ENCODE measurements at regions not wholly inside any gene's neighbourhood (a gene's known extent, or its start where the extent isn't known, plus 50 kb on each side); places are given as distances from the start of the nearest gene placed in this dataset.

DNA sequence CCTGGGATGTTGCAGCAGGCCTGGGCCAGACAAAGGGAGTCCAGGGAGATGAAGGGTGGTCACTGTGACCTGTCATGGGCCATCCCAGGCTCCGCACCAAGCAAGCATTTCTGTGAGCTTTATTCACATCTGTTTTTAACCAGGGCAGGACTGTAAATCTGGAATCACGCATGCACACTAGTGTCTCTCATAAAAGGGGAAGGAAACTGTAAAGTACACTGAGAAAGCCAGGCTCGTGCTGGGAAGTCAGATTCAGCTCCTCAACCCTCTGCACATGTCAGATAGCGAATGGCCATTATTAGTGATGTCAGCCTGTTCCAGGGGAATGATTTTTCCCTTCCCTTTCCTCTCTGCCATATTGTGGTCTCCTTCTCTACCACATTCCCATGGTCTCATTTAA lies 818.6 kb upstream of the RAB6C start:
- Histone ChIP-seq H3K4me3 (ENCODE audit: low read depth in 1 of 2, low read length in 2 of 2) (no peak overlapping the region), H3K27ac (ENCODE audit: low read depth, low read length) (no peak overlapping the region), H3K9ac (ENCODE audit: low read length) (no peak overlapping the region), H3K9me3 (ENCODE audit: low read length) (no peaks in the 10 kb centered on the region), H3K4me1 (ENCODE audit: insufficient read depth, low read length) (peaks cover 8% of the 10 kb centered on the region), H3K36me3 (ENCODE audit: insufficient read depth, low read length) (no peaks in the 10 kb centered on the region), H3K27me3 (ENCODE audit: control insufficient read depth in 1 of 2, insufficient read depth in 2 of 2, low read length in 2 of 2) (no peaks in the 10 kb centered on the region)

DNA sequence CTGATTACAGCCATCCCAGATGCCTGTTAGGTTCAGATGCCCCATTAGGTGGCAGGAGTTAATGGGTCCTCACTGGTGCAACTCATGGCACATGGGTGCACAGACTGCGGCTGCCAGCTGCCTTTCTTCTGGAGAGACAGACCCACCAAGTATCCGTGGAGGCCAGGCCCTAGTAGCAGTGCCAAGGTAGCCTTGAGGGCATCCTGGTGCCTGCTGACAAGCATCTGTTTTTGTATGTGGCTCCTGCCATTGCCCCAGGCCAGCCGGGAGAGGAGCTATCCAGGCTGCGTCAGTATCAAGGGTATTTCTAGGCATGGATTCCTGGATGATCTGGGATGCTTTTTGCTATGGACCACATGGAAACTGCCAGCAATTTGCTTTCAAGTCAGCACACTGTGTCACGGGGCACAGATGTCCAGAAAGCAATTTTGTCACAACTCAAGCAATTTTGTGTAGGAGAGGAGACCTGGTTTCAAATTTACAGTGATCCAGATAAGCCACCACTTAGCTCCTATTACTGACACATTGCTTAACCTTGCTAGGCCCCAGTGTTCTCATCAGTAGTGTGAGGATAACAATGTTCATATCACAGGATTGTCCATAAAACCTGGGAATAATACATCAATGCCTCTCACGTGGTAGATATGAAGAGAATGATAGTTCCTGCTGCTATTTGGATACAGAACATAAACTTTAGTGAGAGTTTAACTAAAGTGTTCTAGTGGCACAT lies 815.1 kb upstream of the RAB6C start:
- Histone ChIP-seq H3K4me1 (ENCODE audit: insufficient read depth, low read length) (peaks cover 8% of the 10 kb centered on the region), H3K36me3 (ENCODE audit: insufficient read depth, low read length) (no peaks in the 10 kb centered on the region), H3K9ac (ENCODE audit: low read length) (no peak overlapping the region), H3K27me3 (ENCODE audit: control insufficient read depth in 1 of 2, insufficient read depth in 2 of 2, low read length in 2 of 2) (no peaks in the 10 kb centered on the region), H3K4me3 (ENCODE audit: low read depth in 1 of 2, low read length in 2 of 2) (no peak overlapping the region), H3K9me3 (ENCODE audit: low read length) (no peaks in the 10 kb centered on the region), H3K27ac (ENCODE audit: low read depth, low read length) (no peak overlapping the region)

DNA sequence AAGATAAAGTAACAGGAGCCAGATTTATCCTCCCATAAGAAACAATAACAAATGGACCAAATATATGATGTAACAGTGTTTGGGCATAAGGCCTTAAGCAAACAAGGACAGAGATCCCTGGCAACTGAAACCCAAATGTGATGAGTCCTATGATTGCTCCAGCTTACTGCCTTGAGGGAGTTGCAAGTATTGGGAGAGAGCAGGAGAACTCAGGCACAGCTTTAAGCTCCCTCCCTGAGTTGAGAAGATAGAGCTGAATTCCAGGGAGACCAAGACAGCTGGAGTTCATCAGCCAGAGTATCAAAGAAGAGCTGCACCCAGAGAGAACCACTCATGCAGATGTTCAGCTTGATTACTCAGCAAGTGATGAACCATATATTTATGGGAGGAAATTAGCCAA lies 814.5 kb upstream of the RAB6C start:
- Histone ChIP-seq H3K4me3 (ENCODE audit: low read depth in 1 of 2, low read length in 2 of 2) (no peak overlapping the region), H3K9me3 (ENCODE audit: low read length) (no peaks in the 10 kb centered on the region), H3K27me3 (ENCODE audit: control insufficient read depth in 1 of 2, insufficient read depth in 2 of 2, low read length in 2 of 2) (no peaks in the 10 kb centered on the region), H3K36me3 (ENCODE audit: insufficient read depth, low read length) (no peaks in the 10 kb centered on the region), H3K9ac (ENCODE audit: low read length) (no peak overlapping the region), H3K27ac (ENCODE audit: low read depth, low read length) (no peak overlapping the region), H3K4me1 (ENCODE audit: insufficient read depth, low read length) (peaks cover 8% of the 10 kb centered on the region)

DNA sequence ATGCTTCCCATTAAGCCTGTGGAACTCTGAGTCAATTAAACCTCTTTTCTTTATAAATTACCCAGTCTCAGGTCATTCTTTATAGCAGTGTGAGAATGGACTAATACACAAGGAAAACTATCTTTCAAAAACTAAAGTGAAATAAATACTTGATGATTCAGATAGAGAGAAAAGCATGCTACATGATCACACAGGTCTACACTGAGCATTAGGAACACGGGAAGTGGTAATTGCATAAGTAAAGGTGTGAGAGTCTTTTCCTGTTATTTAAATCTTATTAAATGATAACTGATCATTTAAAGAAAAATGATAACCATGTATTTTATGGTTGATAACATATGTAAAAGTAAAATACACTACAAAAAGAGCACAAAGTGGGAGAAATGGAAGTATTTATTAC lies 812.0 kb upstream of the RAB6C start:
- no peak overlapping the region for H3K9ac ChIP-seq (ENCODE audit: low read length)

DNA sequence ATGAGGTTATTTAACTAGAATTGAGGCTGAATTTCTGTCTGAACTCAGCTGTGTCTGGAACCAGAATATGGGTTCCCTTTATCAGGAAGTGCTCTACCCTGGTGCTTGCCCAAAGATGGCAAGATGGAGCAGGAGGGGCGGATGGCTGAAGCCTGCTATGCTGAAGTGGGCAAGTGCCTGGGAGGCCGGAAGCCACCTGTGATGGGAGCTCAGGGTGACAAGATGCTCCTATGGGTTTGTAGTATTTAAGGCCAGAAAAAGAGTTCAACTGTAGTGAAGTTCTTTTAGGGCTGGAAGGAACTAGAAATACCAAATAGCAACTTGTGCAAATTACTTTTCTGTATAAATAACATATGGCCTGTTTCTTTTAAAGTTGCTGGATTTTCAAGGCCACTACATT lies 808.9 kb upstream of the RAB6C start:
- no peak overlapping the region for H3K27ac ChIP-seq (ENCODE audit: low read depth, low read length)
- no peaks in the 10 kb centered on the region for H3K4me1 ChIP-seq (ENCODE audit: insufficient read depth, low read length)
- no peak overlapping the region for H3K9ac ChIP-seq (ENCODE audit: low read length)
- H3K36me3 ChIP-seq (ENCODE audit: insufficient read depth, low read length), result no peaks in the 10 kb centered on the region
- no peaks in the 10 kb centered on the region for H3K9me3 ChIP-seq (ENCODE audit: low read length)
- no peaks in the 10 kb centered on the region for H3K27me3 ChIP-seq (ENCODE audit: control insufficient read depth in 1 of 2, insufficient read depth in 2 of 2, low read length in 2 of 2)
- H3K4me3 ChIP-seq (ENCODE audit: low read depth in 1 of 2, low read length in 2 of 2), result no peak overlapping the region

More for the DNA sequence above, 812.0 kb upstream of the RAB6C start:
- H3K4me1 ChIP-seq (ENCODE audit: insufficient read depth, low read length), result peaks cover 8% of the 10 kb centered on the region
- H3K27me3 ChIP-seq (ENCODE audit: control insufficient read depth in 1 of 2, insufficient read depth in 2 of 2, low read length in 2 of 2), result no peaks in the 10 kb centered on the region
- no peaks in the 10 kb centered on the region for H3K36me3 ChIP-seq (ENCODE audit: insufficient read depth, low read length)
- no peak overlapping the region for H3K4me3 ChIP-seq (ENCODE audit: low read depth in 1 of 2, low read length in 2 of 2)
- H3K9me3 ChIP-seq (ENCODE audit: low read length), result no peaks in the 10 kb centered on the region
- no peak overlapping the region for H3K27ac ChIP-seq (ENCODE audit: low read depth, low read length)

DNA sequence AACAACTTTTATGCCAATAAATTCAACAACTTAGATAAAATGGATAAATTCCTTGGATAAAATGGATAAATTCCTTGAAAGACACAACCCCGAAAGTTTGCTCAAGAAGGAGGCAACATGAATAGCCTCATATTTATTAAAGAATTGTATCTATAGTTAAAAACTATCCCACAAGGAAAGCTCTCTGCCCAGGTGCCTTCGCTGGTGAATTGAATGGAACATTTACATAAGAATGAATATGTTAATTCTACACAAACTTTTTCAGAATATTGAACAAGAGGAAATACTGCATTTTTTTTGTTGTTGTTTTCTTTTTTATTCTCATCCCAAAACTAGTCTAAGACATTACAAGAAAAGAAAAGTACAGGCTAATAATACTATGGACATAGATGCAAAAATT lies 805.3 kb upstream of the RAB6C start:
- Histone ChIP-seq H3K27me3 (ENCODE audit: control insufficient read depth in 1 of 2, insufficient read depth in 2 of 2, low read length in 2 of 2) (no peaks in the 10 kb centered on the region), H3K9me3 (ENCODE audit: low read length) (no peaks in the 10 kb centered on the region), H3K4me3 (ENCODE audit: low read depth in 1 of 2, low read length in 2 of 2) (no peak overlapping the region), H3K4me1 (ENCODE audit: insufficient read depth, low read length) (no peaks in the 10 kb centered on the region), H3K27ac (ENCODE audit: low read depth, low read length) (no peak overlapping the region), H3K9ac (ENCODE audit: low read length) (no peak overlapping the region), H3K36me3 (ENCODE audit: insufficient read depth, low read length) (no peaks in the 10 kb centered on the region)

DNA sequence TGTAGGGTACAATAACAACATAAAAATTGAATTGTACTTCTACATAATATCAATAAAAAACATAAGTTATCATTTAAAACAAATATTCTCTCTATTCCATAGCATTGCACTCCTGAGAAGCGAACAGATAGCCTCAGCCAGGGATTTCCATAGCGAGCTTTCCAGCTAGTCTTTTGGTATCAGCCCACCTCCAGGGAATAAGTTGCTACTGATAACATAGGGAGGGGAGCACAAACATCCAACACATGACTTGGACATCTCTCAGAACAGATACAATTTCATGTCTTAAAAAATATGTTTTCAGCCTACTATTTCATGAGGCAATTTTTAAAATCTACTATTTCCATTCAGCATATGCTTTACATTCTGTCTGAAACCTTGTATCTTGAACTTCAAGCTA lies 804.4 kb upstream of the RAB6C start:
- Histone ChIP-seq H3K4me1 (ENCODE audit: insufficient read depth, low read length) (no peaks in the 10 kb centered on the region), H3K36me3 (ENCODE audit: insufficient read depth, low read length) (no peaks in the 10 kb centered on the region)

DNA sequence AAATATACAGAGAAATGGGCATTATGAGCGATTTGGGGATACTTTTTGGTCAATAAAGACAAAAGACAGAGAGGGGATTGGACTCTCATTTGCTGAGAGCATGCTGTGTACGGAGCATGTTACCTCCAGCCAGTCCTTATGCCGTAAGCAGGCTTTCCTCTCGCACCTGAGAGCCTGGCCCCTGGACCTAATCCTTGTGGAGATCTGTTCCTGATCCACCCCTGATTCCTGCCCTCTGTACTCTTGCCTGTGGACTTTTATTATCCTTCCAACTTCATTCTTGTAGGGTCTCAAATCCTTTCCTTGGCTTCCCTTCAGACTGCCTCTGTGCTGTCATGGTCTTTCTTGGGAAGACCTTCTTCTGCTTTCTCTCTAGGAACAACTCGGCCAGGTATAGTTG lies 803.1 kb upstream of the RAB6C start:
- H3K4me3 ChIP-seq (ENCODE audit: low read depth in 1 of 2, low read length in 2 of 2), result no peak overlapping the region
- no peak overlapping the region for H3K27ac ChIP-seq (ENCODE audit: low read depth, low read length)
- H3K27me3 ChIP-seq (ENCODE audit: control insufficient read depth in 1 of 2, insufficient read depth in 2 of 2, low read length in 2 of 2), result no peaks in the 10 kb centered on the region
- H3K9me3 ChIP-seq (ENCODE audit: low read length), result no peaks in the 10 kb centered on the region
- no peaks in the 10 kb centered on the region for H3K4me1 ChIP-seq (ENCODE audit: insufficient read depth, low read length)
- no peak overlapping the region for H3K9ac ChIP-seq (ENCODE audit: low read length)
- no peaks in the 10 kb centered on the region for H3K36me3 ChIP-seq (ENCODE audit: insufficient read depth, low read length)

More for the DNA sequence above, 804.4 kb upstream of the RAB6C start:
- no peaks in the 10 kb centered on the region for H3K9me3 ChIP-seq (ENCODE audit: low read length)
- no peak overlapping the region for H3K27ac ChIP-seq (ENCODE audit: low read depth, low read length)
- no peak overlapping the region for H3K4me3 ChIP-seq (ENCODE audit: low read depth in 1 of 2, low read length in 2 of 2)
- no peaks in the 10 kb centered on the region for H3K27me3 ChIP-seq (ENCODE audit: control insufficient read depth in 1 of 2, insufficient read depth in 2 of 2, low read length in 2 of 2)
- no peak overlapping the region for H3K9ac ChIP-seq (ENCODE audit: low read length)

DNA sequence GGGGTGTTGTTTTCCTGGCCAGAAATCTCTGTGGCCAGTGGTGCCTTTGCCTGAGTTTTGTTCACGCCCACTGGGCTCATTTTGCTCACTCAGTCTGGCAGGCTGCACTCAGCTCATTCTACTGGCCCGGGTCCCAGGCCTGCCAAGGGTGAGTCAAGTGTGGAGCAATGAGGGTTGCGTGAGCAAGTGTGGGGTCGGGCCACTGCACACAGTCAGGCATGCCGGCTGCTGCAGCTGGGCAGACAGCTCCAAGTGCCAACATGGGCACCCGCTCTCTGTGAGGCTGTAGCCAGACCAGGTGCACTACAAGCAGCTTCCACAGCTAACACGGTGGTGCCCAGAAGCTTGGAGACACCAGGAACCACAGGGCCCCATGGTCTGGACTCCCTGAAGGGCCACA lies 801.1 kb upstream of the RAB6C start:
- H3K9ac ChIP-seq (ENCODE audit: low read length), result no peak overlapping the region
- no peaks in the 10 kb centered on the region for H3K4me1 ChIP-seq (ENCODE audit: insufficient read depth, low read length)
- no peak overlapping the region for H3K27ac ChIP-seq (ENCODE audit: low read depth, low read length)
- no peaks in the 10 kb centered on the region for H3K27me3 ChIP-seq (ENCODE audit: control insufficient read depth in 1 of 2, insufficient read depth in 2 of 2, low read length in 2 of 2)
- H3K9me3 ChIP-seq (ENCODE audit: low read length), result no peaks in the 10 kb centered on the region
- no peak overlapping the region for H3K4me3 ChIP-seq (ENCODE audit: low read depth in 1 of 2, low read length in 2 of 2)
- H3K36me3 ChIP-seq (ENCODE audit: insufficient read depth, low read length), result no peaks in the 10 kb centered on the region

DNA sequence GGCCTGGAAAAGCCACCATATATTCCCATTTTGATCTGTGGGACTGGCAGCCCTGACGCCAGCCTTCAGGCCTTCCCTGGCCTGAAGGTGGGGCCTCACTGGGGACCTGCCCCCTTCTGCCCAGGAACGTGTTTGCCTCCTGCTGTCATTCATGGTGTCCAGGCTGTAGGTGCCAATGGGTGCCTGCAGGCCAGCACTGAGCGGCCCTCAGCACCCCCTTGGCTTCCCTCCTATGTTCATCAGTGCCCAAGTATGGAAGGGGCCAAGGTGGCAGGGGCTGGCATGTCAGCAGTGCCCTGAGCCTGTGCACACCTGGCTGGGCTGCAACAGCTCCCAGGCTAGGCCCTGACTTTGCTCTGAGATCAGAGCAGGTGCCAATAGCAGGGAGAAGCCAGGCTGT lies 800.3 kb upstream of the RAB6C start:
- Histone ChIP-seq H3K9ac (ENCODE audit: low read length) (no peak overlapping the region), H3K36me3 (ENCODE audit: insufficient read depth, low read length) (no peaks in the 10 kb centered on the region), H3K4me1 (ENCODE audit: insufficient read depth, low read length) (no peaks in the 10 kb centered on the region), H3K27me3 (ENCODE audit: control insufficient read depth in 1 of 2, insufficient read depth in 2 of 2, low read length in 2 of 2) (no peaks in the 10 kb centered on the region), H3K4me3 (ENCODE audit: low read depth in 1 of 2, low read length in 2 of 2) (no peak overlapping the region), H3K9me3 (ENCODE audit: low read length) (no peaks in the 10 kb centered on the region), H3K27ac (ENCODE audit: low read depth, low read length) (no peak overlapping the region)

DNA sequence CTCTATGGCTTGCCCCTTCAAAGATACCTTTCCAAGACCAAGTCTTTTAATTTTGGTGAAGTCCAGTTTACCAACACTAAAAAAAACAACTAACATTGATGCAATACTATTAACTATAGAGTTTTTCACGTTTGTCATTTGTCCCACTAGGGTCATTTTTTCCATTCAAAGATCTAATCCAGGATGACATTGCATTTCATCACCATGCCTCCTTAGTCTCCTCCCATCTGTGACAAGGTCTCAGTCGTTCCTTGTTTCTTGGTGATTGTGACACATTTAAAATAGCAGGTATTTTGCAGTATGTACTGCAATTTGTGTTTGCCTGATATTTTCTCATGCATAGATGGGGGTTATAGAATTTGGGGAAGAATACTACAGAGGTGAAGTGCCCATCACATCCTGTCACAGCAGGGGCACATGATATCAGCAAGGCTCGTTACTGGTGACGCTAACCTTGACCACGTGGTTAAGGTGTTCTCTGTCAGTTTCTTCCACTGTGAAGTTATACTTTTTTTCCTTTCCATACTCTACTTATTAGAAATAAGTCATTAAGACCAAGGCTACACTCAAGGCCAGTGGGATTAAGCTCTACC lies 799.2 kb upstream of the RAB6C start:
- H3K27ac ChIP-seq (ENCODE audit: low read depth, low read length), result no peak overlapping the region
- no peaks in the 10 kb centered on the region for H3K9me3 ChIP-seq (ENCODE audit: low read length)
- H3K9ac ChIP-seq (ENCODE audit: low read length), result no peak overlapping the region
- H3K36me3 ChIP-seq (ENCODE audit: insufficient read depth, low read length), result no peaks in the 10 kb centered on the region
- no peaks in the 10 kb centered on the region for H3K4me1 ChIP-seq (ENCODE audit: insufficient read depth, low read length)
- no peaks in the 10 kb centered on the region for H3K27me3 ChIP-seq (ENCODE audit: control insufficient read depth in 1 of 2, insufficient read depth in 2 of 2, low read length in 2 of 2)
- H3K4me3 ChIP-seq (ENCODE audit: low read depth in 1 of 2, low read length in 2 of 2), result no peak overlapping the region

DNA sequence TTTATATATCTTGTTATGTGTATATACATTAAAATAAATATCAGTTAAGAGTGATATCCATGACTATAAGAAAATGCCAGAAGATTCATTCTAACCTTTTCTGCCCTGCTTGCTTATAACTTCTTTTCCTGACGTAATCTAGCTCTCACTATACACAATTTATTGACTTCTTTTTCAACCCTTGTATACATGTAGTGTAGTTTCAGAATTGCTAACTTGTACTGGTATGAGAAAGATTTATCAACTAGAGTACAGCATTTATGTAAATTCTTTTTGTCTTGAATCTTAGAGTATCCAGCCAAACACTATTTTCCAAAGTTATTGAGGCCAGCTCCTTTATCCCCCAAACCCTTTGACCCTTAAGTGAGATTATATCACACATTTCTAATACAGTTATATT lies 798.0 kb upstream of the RAB6C start:
- no peak overlapping the region for H3K9ac ChIP-seq (ENCODE audit: low read length)
- no peaks in the 10 kb centered on the region for H3K27me3 ChIP-seq (ENCODE audit: control insufficient read depth in 1 of 2, insufficient read depth in 2 of 2, low read length in 2 of 2)
- no peaks in the 10 kb centered on the region for H3K4me1 ChIP-seq (ENCODE audit: insufficient read depth, low read length)
- H3K27ac ChIP-seq (ENCODE audit: low read depth, low read length), result no peak overlapping the region
- no peaks in the 10 kb centered on the region for H3K9me3 ChIP-seq (ENCODE audit: low read length)
- no peak overlapping the region for H3K4me3 ChIP-seq (ENCODE audit: low read depth in 1 of 2, low read length in 2 of 2)
- no peaks in the 10 kb centered on the region for H3K36me3 ChIP-seq (ENCODE audit: insufficient read depth, low read length)

Data from muscle layer of colon (tissue), 2 donors.